Nephron progenitor cell (in vitro differentiated cells): ENCODE measurements at regions not wholly inside any gene's neighbourhood (a gene's known extent, or its start where the extent isn't known, plus 50 kb on each side); places are given as distances from the start of the nearest gene placed in this dataset.

ENCODE experiments used
- DNase-seq: peaks from one replicate; pipeline ENCODE4 v3.0.0; 2021
- H3K27ac Mint-ChIP-seq: 2 replicates; pipeline ENCODE4 v1.8.0; 2021; ENCODE audit warnings: mild to moderate bottlenecking, moderate library complexity, mixed read lengths
- H3K27me3 Mint-ChIP-seq: 2 replicates; pipeline ENCODE4 v1.8.0; 2021; ENCODE audit warnings: mild to moderate bottlenecking, low read depth, mixed read lengths; ENCODE audit not compliant: poor library complexity
- H3K36me3 Mint-ChIP-seq: 2 replicates; pipeline ENCODE4 v1.8.0; 2021; ENCODE audit warnings: low read depth, mixed read lengths
- H3K4me1 Mint-ChIP-seq: 2 replicates; pipeline ENCODE4 v1.8.0; 2021; ENCODE audit warnings: mixed read lengths
- H3K4me3 Mint-ChIP-seq: 2 replicates; pipeline ENCODE4 v1.8.0; 2021; ENCODE audit warnings: mild to moderate bottlenecking, moderate library complexity, mixed read lengths
- H3K9me3 Mint-ChIP-seq: 2 replicates; pipeline ENCODE4 v1.8.0; 2021; ENCODE audit warnings: mild to moderate bottlenecking, moderate library complexity, mixed read lengths
- TF ChIP-seq, protein P1 (sequence below): fragments of 200-600 bp; sonication (generic); IDR thresholded peaks from 2 replicates; pipeline ENCODE4 v1.5.0; 2021; ENCODE audit warnings: antibody characterized with exemption

GRCh38 chr9:79279356-79279755 is 292.4 kb upstream of the TLE4 start:
- peaks cover 5% of the 10 kb centered on the region for H3K27me3 Mint-ChIP-seq
- DNase-seq, result no peak
- no peak overlapping the region for H3K27ac Mint-ChIP-seq
- H3K4me3 Mint-ChIP-seq, result no peak overlapping the region
- H3K9me3 Mint-ChIP-seq, result peaks cover 3% of the 10 kb centered on the region
- no peaks in the 10 kb centered on the region for H3K36me3 Mint-ChIP-seq
- TF ChIP-seq, protein P1, sequence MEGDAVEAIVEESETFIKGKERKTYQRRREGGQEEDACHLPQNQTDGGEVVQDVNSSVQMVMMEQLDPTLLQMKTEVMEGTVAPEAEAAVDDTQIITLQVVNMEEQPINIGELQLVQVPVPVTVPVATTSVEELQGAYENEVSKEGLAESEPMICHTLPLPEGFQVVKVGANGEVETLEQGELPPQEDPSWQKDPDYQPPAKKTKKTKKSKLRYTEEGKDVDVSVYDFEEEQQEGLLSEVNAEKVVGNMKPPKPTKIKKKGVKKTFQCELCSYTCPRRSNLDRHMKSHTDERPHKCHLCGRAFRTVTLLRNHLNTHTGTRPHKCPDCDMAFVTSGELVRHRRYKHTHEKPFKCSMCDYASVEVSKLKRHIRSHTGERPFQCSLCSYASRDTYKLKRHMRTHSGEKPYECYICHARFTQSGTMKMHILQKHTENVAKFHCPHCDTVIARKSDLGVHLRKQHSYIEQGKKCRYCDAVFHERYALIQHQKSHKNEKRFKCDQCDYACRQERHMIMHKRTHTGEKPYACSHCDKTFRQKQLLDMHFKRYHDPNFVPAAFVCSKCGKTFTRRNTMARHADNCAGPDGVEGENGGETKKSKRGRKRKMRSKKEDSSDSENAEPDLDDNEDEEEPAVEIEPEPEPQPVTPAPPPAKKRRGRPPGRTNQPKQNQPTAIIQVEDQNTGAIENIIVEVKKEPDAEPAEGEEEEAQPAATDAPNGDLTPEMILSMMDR, result no peak
- H3K4me1 Mint-ChIP-seq, result peaks cover 19% of the 10 kb centered on the region

GRCh38 chr9:79280691-79281090 is 291.1 kb upstream of the TLE4 start:
- H3K4me3 Mint-ChIP-seq, result no peak overlapping the region
- H3K36me3 Mint-ChIP-seq, result no peaks in the 10 kb centered on the region
- H3K4me1 Mint-ChIP-seq, result peaks cover 19% of the 10 kb centered on the region
- DNase-seq, result no peak
- H3K27ac Mint-ChIP-seq, result no peak overlapping the region
- TF ChIP-seq, protein P1, result no peak
- H3K27me3 Mint-ChIP-seq, result peaks cover 5% of the 10 kb centered on the region
- H3K9me3 Mint-ChIP-seq, result peaks cover 3% of the 10 kb centered on the region

- Mint-ChIP-seq H3K27me3 (no peaks in the 10 kb centered on the region), H3K4me1 (peaks cover 33% of the 10 kb centered on the region), H3K27ac (no peak overlapping the region), H3K36me3 (no peaks in the 10 kb centered on the region), H3K9me3 (no peaks in the 10 kb centered on the region), H3K4me3 (no peak overlapping the region)
- TF ChIP-seq, protein P1, result no peak
- no peak for DNase-seq
Observed at GRCh38 chr9:79284081-79284480, 287.7 kb upstream of the TLE4 start.

DNA sequence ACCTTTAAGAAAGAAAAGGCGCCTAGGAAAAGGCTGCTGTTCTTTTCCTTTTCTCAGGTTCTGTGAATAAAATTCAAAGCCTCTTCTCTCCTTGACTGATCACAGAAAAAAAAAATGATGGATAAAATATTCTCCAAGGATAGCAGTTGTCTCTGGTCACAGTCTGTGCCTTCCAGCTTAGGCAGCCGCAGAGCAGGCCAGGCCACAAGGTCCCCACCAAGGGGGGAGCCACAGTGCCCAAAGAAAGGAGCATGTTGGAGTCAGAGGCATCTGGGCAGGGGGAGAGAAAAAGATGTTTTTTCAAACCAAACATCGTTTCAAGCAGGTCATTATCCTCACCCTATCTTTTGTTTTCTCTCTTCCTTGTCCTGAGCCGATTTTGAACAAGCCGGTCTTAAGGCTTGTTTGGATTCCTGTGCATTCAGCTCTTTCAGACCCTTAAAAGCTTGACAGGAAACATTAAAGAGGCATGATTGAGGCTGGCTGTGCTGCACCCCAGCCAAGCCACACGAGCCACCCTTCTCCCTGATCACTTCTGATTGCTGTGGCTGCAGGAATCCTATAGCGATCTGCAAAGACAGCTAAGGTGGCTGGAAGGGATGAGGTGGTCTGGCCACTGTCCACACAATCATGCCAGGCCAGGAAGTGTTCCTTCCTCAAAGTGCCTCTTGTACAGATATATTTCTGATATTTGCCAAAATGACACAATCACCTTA is 284.6 kb upstream of the TLE4 start:
- Mint-ChIP-seq H3K4me1 (peaks cover 22% of the 10 kb centered on the region), H3K27me3 (no peaks in the 10 kb centered on the region), H3K9me3 (no peaks in the 10 kb centered on the region), H3K27ac (peak overlapping the region; percentile 68), H3K4me3 (no peak overlapping the region), H3K36me3 (no peaks in the 10 kb centered on the region)
- TF ChIP-seq, protein P1, result no peak
- no peak for DNase-seq

GRCh38 chr9:79287708-79288290 is 284.0 kb upstream of the TLE4 start:
- Mint-ChIP-seq H3K4me1 (peaks cover 22% of the 10 kb centered on the region), H3K4me3 (no peak overlapping the region), H3K9me3 (no peaks in the 10 kb centered on the region), H3K36me3 (no peaks in the 10 kb centered on the region), H3K27me3 (no peaks in the 10 kb centered on the region), H3K27ac (peak overlapping the region; percentile 2)
- TF ChIP-seq, protein P1, result no peak
- no peak for DNase-seq

- Mint-ChIP-seq H3K27ac (no peak overlapping the region), H3K27me3 (no peaks in the 10 kb centered on the region), H3K4me3 (no peak overlapping the region), H3K36me3 (no peaks in the 10 kb centered on the region), H3K9me3 (no peaks in the 10 kb centered on the region), H3K4me1 (peaks cover 27% of the 10 kb centered on the region)
- DNase-seq, result no peak
- TF ChIP-seq, protein P1, result no peak
Observed at GRCh38 chr9:79289856-79290255, 281.9 kb upstream of the TLE4 start.
